Upper lobe of left lung (tissue), 4 donors: ENCODE measurements at regions not wholly inside any gene's neighbourhood (a gene's known extent, or its start where the extent isn't known, plus 50 kb on each side); places are given as distances from the start of the nearest gene placed in this dataset.

ENCODE experiments used
- CTCF ChIP-seq, 6 experiments: fragments of 450-650 bp in 4 of 6; fragments of 200-600 bp in 2 of 6; sonication (generic) in 2 of 6; IDR thresholded peaks; one replicate each; pipeline ENCODE4 v1.5.1; 2016 to 2019; ENCODE audit warnings: antibody characterized with exemption in 6 of 6
- POLR2AphosphoS5 ChIP-seq, 2 donors: sonication (generic); formaldehyde crosslinking; IDR thresholded peaks; one replicate each; pipeline ENCODE4 v1.5.1; 2017; ENCODE audit warnings: antibody characterized with exemption in 2 of 2

- TF ChIP-seq CTCF (IDR thresholded peaks at IDR 0.05) (no peak), POLR2AphosphoS5 (IDR thresholded peaks at IDR 0.05) (no peak)
Observed at GRCh38 chr10:121260377-121260776, 337.9 kb downstream of the FGFR2 start.
